SK-N-SH (cell line): ENCODE measurements at regions not wholly inside any gene's neighbourhood (a gene's known extent, or its start where the extent isn't known, plus 50 kb on each side); places are given as distances from the start of the nearest gene placed in this dataset.

Source experiments
- POLR2AphosphoS5 ChIP-seq: IDR thresholded peaks from 2 replicates; pipeline ENCODE4 v1.6.1; 2012; ENCODE audit warnings: low read depth, low read length
- YY1 ChIP-seq: IDR thresholded peaks from 2 replicates; pipeline ENCODE4 v1.4.0; 2012; ENCODE audit warnings: low read depth, mild to moderate bottlenecking

GRCh38 chr7:119694506-119694905, 578.5 kb upstream of the KCND2 start:
- no peak for TF ChIP-seq POLR2AphosphoS5
- TF ChIP-seq YY1, result no peak
